Osteoblast (primary cell): ENCODE measurements at regions not wholly inside any gene's neighbourhood (a gene's known extent, or its start where the extent isn't known, plus 50 kb on each side); places are given as distances from the start of the nearest gene placed in this dataset.

Experiments
- DNase-seq: peaks from one replicate; pipeline ENCODE4 v3.0.0; 2011; ENCODE audit warnings: low spot score, mixed read lengths; ENCODE audit not compliant: insufficient read length; ENCODE audit errors: missing footprints
- H2AFZ ChIP-seq: 2 replicates; pipeline ENCODE4 v1.6.0; 2011; ENCODE audit warnings: mild to moderate bottlenecking, low read length
- H3K27ac ChIP-seq: 2 replicates; pipeline ENCODE4 v1.5.1; 2011; ENCODE audit warnings: mild to moderate bottlenecking, low read depth, low read length, moderate library complexity
- H3K27me3 ChIP-seq: 2 replicates; pipeline ENCODE4 v1.6.0; 2012; ENCODE audit warnings: mild to moderate bottlenecking, control low read depth, inconsistent platforms, low read length, moderate library complexity; ENCODE audit not compliant: insufficient read depth
- H3K36me3 ChIP-seq: 2 replicates; pipeline ENCODE4 v1.5.1; 2011; ENCODE audit warnings: mild to moderate bottlenecking, low read length, control low read depth, moderate library complexity; ENCODE audit not compliant: insufficient read depth
- H3K4me1 ChIP-seq: 2 replicates; pipeline ENCODE4 v1.5.1; 2011; ENCODE audit warnings: mild to moderate bottlenecking, low read length, control low read depth, moderate library complexity; ENCODE audit not compliant: insufficient read depth
- H3K4me2 ChIP-seq: 2 replicates; pipeline ENCODE4 v1.6.0; 2011; ENCODE audit warnings: mild to moderate bottlenecking, low read length; ENCODE audit not compliant: insufficient read depth
- H3K4me3 ChIP-seq: fragments of 200-600 bp; sonication (generic); 3 replicates; pipeline ENCODE4 v1.5.1; 2012; ENCODE audit warnings: mild to moderate bottlenecking, low read length, inconsistent platforms; ENCODE audit not compliant: insufficient read depth
- H3K79me2 ChIP-seq: 2 replicates; pipeline ENCODE4 v1.6.0; 2012; ENCODE audit warnings: mild to moderate bottlenecking, low read length, control low read depth, inconsistent platforms; ENCODE audit not compliant: insufficient read depth
- H3K9me3 ChIP-seq: 2 replicates; pipeline ENCODE4 v1.5.1; 2011; ENCODE audit warnings: low read depth, low read length, control low read depth
- H4K20me1 ChIP-seq: 2 replicates; pipeline ENCODE4 v1.6.0; 2012; ENCODE audit warnings: mild to moderate bottlenecking, low read length, control low read depth; ENCODE audit not compliant: insufficient read depth
- CTCF ChIP-seq: IDR thresholded peaks from 2 replicates; pipeline ENCODE4 v1.5.1; 2011; ENCODE audit warnings: mild to moderate bottlenecking, low read depth, low read length, moderate library complexity; ENCODE audit errors: extremely low read depth

DNA sequence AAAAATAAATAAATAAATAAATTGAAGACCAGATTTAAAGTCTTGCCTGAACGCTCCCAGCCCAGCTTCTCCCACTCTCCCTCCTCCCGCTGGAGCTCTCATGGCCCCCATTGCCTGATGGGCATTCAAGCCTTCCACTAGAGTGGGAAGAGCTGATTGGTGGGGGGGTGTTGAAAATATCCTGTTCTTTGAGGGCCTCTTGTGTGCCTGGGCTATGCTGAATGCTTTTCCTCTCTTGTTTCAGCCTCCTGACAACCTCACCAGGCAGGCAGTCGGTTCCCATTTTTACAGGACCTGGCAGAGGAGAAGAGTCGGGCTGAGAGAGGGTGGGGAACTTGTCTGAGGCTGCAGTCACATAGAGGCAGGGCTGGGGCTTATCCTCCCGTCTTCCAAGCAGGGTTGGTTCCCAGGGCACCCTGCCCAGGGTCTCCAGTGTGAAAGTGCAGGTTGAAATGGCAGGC is 59.2 kb upstream of the SSBP3 start:
- Histone ChIP-seq H3K9me3 (no peaks in the 10 kb centered on the region), H3K36me3 (no peaks in the 10 kb centered on the region), H3K4me2 (no peak overlapping the region), H3K27me3 (no peaks in the 10 kb centered on the region), H3K79me2 (no peaks in the 10 kb centered on the region), H4K20me1 (no peaks in the 10 kb centered on the region), H3K4me3 (no peak overlapping the region), H3K4me1 (peaks cover 6% of the 10 kb centered on the region), H3K27ac (no peak overlapping the region), H2AFZ (no peak overlapping the region)
- no peak for TF ChIP-seq CTCF
- DNase-seq: peak; percentile 67

DNA sequence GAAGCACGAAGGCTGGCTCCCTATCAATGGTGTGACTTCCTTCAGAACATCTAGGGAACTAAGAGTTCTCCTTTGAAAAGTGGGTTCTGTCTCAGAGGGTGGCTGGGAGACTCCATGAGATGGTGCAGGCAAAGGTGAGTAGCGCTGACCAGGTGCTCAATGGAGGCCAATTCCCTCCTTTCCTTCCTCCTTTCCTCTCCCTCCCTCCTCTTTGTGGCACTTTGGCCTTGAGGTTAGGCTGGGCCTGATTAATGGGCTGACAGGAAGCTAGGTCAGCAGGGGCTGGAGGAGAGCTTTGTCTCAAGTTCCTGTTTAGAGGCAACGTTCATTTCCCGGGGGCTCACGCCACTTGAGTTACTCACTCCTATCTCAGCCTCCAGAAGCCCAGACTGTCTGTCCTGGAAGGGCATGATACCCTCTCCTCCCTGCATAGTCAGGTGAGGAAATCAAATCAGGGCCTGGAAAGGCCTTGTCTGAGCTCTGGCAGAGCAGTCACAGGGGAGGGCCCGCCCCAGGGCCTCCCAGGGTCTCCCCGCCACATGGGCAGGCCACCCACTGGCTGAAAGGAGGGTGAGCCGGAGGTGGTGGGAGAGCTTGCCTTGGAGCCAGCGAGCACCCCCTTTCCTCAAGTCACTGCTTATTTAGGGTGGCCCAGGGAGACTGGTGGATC is 58.4 kb upstream of the SSBP3 start:
- Histone ChIP-seq H3K4me2 (no peak overlapping the region), H3K27ac (no peak overlapping the region), H3K9me3 (no peaks in the 10 kb centered on the region), H3K36me3 (no peaks in the 10 kb centered on the region), H3K79me2 (no peaks in the 10 kb centered on the region), H2AFZ (peak overlapping the region; percentile 57), H3K4me1 (peaks cover 6% of the 10 kb centered on the region), H4K20me1 (no peaks in the 10 kb centered on the region), H3K27me3 (no peaks in the 10 kb centered on the region), H3K4me3 (no peak overlapping the region)
- no peak for TF ChIP-seq CTCF
- DNase-seq: peak; percentile 80

GRCh38 chr1:54464031-54464476 is 57.9 kb upstream of the SSBP3 start:
- Histone ChIP-seq H3K4me3 (no peak overlapping the region), H3K4me1 (peaks cover 8% of the 10 kb centered on the region), H3K27me3 (no peaks in the 10 kb centered on the region), H2AFZ (no peak overlapping the region), H3K9me3 (no peaks in the 10 kb centered on the region), H3K36me3 (no peaks in the 10 kb centered on the region), H3K4me2 (no peak overlapping the region), H3K79me2 (no peaks in the 10 kb centered on the region), H4K20me1 (no peaks in the 10 kb centered on the region), H3K27ac (no peak overlapping the region)
- TF ChIP-seq CTCF: no peak
- DNase-seq: no peak

- H2AFZ ChIP-seq: no peak overlapping the region
- H4K20me1 ChIP-seq: no peaks in the 10 kb centered on the region
- no peaks in the 10 kb centered on the region for H3K36me3 ChIP-seq
- H3K27me3 ChIP-seq: no peaks in the 10 kb centered on the region
- H3K4me3 ChIP-seq: no peak overlapping the region
- H3K4me1 ChIP-seq: peaks cover 8% of the 10 kb centered on the region
- no peaks in the 10 kb centered on the region for H3K9me3 ChIP-seq
- no peak for TF ChIP-seq CTCF
- H3K79me2 ChIP-seq: no peaks in the 10 kb centered on the region
- H3K27ac ChIP-seq: no peak overlapping the region
- H3K4me2 ChIP-seq: no peak overlapping the region
- peak; percentile 73 for DNase-seq
Measured at GRCh38 chr1:54463259-54464030, 57.3 kb upstream of the SSBP3 start.
